ENCODE measurements at regions not wholly inside any gene's neighbourhood (a gene's known extent, or its start where the extent isn't known, plus 50 kb on each side); places are given as distances from the start of the nearest gene placed in this dataset.

DNA sequence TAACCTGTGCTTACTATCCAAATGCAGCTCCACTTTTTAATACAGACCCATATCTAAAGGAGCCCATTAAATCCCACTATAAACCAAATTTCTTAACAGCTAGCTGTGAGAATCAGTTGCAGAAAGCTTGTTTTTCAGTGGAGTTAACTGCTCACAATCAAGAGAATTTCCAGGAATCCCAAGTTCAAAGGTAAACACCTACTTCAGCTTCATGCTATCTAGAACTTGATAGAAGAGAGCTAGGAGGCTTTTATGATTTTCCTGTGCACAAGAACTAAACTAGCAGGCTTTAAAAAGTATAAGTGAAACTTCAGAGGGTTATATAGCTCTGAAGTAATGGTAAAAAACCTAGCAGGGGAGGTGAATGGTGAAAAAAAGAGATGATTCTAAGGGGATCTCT lies 96.2 kb upstream of the PABPC4L start:
- TF ChIP-seq, protein P1, sequence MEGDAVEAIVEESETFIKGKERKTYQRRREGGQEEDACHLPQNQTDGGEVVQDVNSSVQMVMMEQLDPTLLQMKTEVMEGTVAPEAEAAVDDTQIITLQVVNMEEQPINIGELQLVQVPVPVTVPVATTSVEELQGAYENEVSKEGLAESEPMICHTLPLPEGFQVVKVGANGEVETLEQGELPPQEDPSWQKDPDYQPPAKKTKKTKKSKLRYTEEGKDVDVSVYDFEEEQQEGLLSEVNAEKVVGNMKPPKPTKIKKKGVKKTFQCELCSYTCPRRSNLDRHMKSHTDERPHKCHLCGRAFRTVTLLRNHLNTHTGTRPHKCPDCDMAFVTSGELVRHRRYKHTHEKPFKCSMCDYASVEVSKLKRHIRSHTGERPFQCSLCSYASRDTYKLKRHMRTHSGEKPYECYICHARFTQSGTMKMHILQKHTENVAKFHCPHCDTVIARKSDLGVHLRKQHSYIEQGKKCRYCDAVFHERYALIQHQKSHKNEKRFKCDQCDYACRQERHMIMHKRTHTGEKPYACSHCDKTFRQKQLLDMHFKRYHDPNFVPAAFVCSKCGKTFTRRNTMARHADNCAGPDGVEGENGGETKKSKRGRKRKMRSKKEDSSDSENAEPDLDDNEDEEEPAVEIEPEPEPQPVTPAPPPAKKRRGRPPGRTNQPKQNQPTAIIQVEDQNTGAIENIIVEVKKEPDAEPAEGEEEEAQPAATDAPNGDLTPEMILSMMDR (IDR thresholded peaks at IDR 0.05; ENCODE audit: extremely low read depth in 1 of 2, insufficient read depth in 1 of 2, low read depth in 1 of 2, low read length in 2 of 2): no peak
- TF ChIP-seq POLR2AphosphoS5 (IDR thresholded peaks at IDR 0.05; ENCODE audit: insufficient read depth, low read depth, low read length) (no peak), EZH2 (IDR thresholded peaks at IDR 0.05; ENCODE audit: borderline replicate concordance, low read depth, low read length, severe bottlenecking) (no peak), POLR2A (IDR thresholded peaks at IDR 0.05; ENCODE audit: low read depth, low read length) (no peak)
